HEK293 (cell line): ENCODE measurements at regions not wholly inside any gene's neighbourhood (a gene's known extent, or its start where the extent isn't known, plus 50 kb on each side); places are given as distances from the start of the nearest gene placed in this dataset.

Experiments
- CTCF ChIA-PET: fragments of 350-600 bp; formaldehyde crosslinking; extraction: SDS; loops from one replicate; lab custom pipeline; 2021; ENCODE audit warnings: antibody characterized with exemption; lab: Yijun Ruan, JAX
- POLR2A ChIA-PET: fragments of 300-600 bp; formaldehyde crosslinking; extraction: SDS; loops from one replicate; lab custom pipeline; 2020; ENCODE audit warnings: antibody characterized with exemption, inconsistent platforms; lab: Yijun Ruan, JAX
- H3K27ac ChIP-seq: fragments of 200-500 bp; sonication (Bioruptor generic); 2 replicates; pipeline ENCODE4 v1.5.1; 2014; ENCODE audit warnings: low read depth, low read length, control low read depth, inconsistent platforms; ENCODE audit errors: extremely low read depth
- H3K36me3 ChIP-seq, 2 experiments: fragments of 200-500 bp in 1 of 2; sonication (Bioruptor generic) in 1 of 2; 1 replicate in 1 of 2; 2 replicates in 1 of 2; pipeline ENCODE4 v1.5.1; 2014 to 2017; ENCODE audit warnings: inconsistent platforms in 2 of 2, low read length in 2 of 2; ENCODE audit not compliant: control insufficient read depth in 2 of 2, insufficient read depth in 1 of 2
- H3K4me1 ChIP-seq: fragments of 200-500 bp; sonication (Bioruptor generic); 2 replicates; pipeline ENCODE4 v1.5.1; 2014; ENCODE audit warnings: mild to moderate bottlenecking, low read length, inconsistent platforms; ENCODE audit not compliant: control insufficient read depth, insufficient read depth
- H3K4me3 ChIP-seq: 2 replicates; pipeline ENCODE4 v1.5.1; 2011; ENCODE audit warnings: low read depth, mild to moderate bottlenecking, control low read depth, low read length, moderate library complexity
- H3K9me3 ChIP-seq: fragments of 200-500 bp; sonication (Bioruptor generic); 2 replicates; pipeline ENCODE4 v1.5.1; 2014; ENCODE audit warnings: low read depth, low read length, inconsistent platforms; ENCODE audit not compliant: control insufficient read depth, insufficient read depth
- BCL11B ChIP-seq: fragments of 450-650 bp; formaldehyde crosslinking; IDR thresholded peaks from 2 replicates; pipeline ENCODE4 v1.5.1; 2016; ENCODE audit warnings: low read depth, missing biosample characterization, missing genetic modification characterization
- YY1 ChIP-seq: fragments of 450-650 bp; formaldehyde crosslinking; IDR thresholded peaks from 2 replicates; pipeline ENCODE4 v1.5.1; 2018; ENCODE audit warnings: missing biosample characterization, missing genetic modification characterization
- ZBTB1 ChIP-seq: fragments of 450-650 bp; formaldehyde crosslinking; IDR thresholded peaks from 2 replicates; pipeline ENCODE4 v1.5.1; 2016; ENCODE audit warnings: missing biosample characterization, missing genetic modification characterization
- ZFHX2 ChIP-seq: fragments of 450-650 bp; formaldehyde crosslinking; conservative IDR thresholded peaks from 2 replicates; pipeline ENCODE4 v1.5.1; 2016; ENCODE audit warnings: missing biosample characterization, missing genetic modification characterization
- ZFP41 ChIP-seq: fragments of 450-650 bp; formaldehyde crosslinking; IDR thresholded peaks from 2 replicates; pipeline ENCODE4 v1.5.1; 2016; ENCODE audit warnings: missing biosample characterization, missing genetic modification characterization, borderline replicate concordance
- ZIC2 ChIP-seq: fragments of 450-650 bp; formaldehyde crosslinking; IDR thresholded peaks from 2 replicates; pipeline ENCODE4 v1.5.1; 2016; ENCODE audit warnings: missing biosample characterization, missing genetic modification characterization
- ZNF19 ChIP-seq: fragments of 450-650 bp; formaldehyde crosslinking; IDR thresholded peaks from 2 replicates; pipeline ENCODE4; 2016; ENCODE audit warnings: missing biosample characterization, missing genetic modification characterization, low read depth
- ZNF324 ChIP-seq: fragments of 450-650 bp; formaldehyde crosslinking; IDR thresholded peaks from 2 replicates; pipeline ENCODE4 v1.5.1; 2016; ENCODE audit warnings: missing biosample characterization, missing genetic modification characterization
- ZNF416 ChIP-seq: fragments of 450-650 bp; formaldehyde crosslinking; IDR thresholded peaks from 2 replicates; pipeline ENCODE4 v1.5.1; 2016; ENCODE audit warnings: missing biosample characterization, missing genetic modification characterization
- ZNF501 ChIP-seq: fragments of 450-650 bp; formaldehyde crosslinking; IDR thresholded peaks from 2 replicates; pipeline ENCODE4 v1.5.1; 2016; ENCODE audit warnings: missing biosample characterization, missing genetic modification characterization
- ZNF596 ChIP-seq: fragments of 450-650 bp; IDR thresholded peaks from 2 replicates; pipeline ENCODE4 v1.5.0; 2018; ENCODE audit warnings: missing biosample characterization, mild to moderate bottlenecking, missing genetic modification characterization, moderate library complexity
- ZNF654 ChIP-seq: fragments of 450-650 bp; formaldehyde crosslinking; IDR thresholded peaks from 2 replicates; pipeline ENCODE4 v1.5.1; 2016; ENCODE audit warnings: low read depth, missing biosample characterization, missing genetic modification characterization
- ZNF776 ChIP-seq: fragments of 450-650 bp; formaldehyde crosslinking; IDR thresholded peaks from 2 replicates; pipeline ENCODE4 v1.5.0; 2017; ENCODE audit warnings: missing biosample characterization, missing genetic modification characterization, borderline replicate concordance
- ZNF785 ChIP-seq: fragments of 450-650 bp; formaldehyde crosslinking; IDR thresholded peaks from 2 replicates; pipeline ENCODE4 v1.5.1; 2016; ENCODE audit warnings: missing biosample characterization, missing genetic modification characterization
- ZSCAN16 ChIP-seq: fragments of 450-650 bp; formaldehyde crosslinking; IDR thresholded peaks from 2 replicates; pipeline ENCODE4 v1.5.1; 2016; ENCODE audit warnings: missing biosample characterization, missing genetic modification characterization
- TF ChIP-seq, protein P1 (sequence below): fragments of 450-650 bp; formaldehyde crosslinking; IDR thresholded peaks from 2 replicates; pipeline ENCODE4 v1.5.1; 2016; ENCODE audit warnings: missing biosample characterization, missing genetic modification characterization
- TF ChIP-seq, protein P2 (sequence below): fragments of 450-650 bp; formaldehyde crosslinking; IDR thresholded peaks from 2 replicates; pipeline ENCODE4 v1.5.1; 2016; ENCODE audit warnings: missing biosample characterization, missing genetic modification characterization
- TF ChIP-seq, protein P3 (sequence below): fragments of 450-650 bp; formaldehyde crosslinking; IDR thresholded peaks from 2 replicates; pipeline ENCODE4 v1.5.1; 2016; ENCODE audit warnings: missing biosample characterization, missing genetic modification characterization
- TF ChIP-seq, protein P4 (sequence below): fragments of 450-650 bp; formaldehyde crosslinking; IDR thresholded peaks from 2 replicates; pipeline ENCODE4 v1.5.1; 2016; ENCODE audit warnings: missing biosample characterization, missing genetic modification characterization

DNA sequence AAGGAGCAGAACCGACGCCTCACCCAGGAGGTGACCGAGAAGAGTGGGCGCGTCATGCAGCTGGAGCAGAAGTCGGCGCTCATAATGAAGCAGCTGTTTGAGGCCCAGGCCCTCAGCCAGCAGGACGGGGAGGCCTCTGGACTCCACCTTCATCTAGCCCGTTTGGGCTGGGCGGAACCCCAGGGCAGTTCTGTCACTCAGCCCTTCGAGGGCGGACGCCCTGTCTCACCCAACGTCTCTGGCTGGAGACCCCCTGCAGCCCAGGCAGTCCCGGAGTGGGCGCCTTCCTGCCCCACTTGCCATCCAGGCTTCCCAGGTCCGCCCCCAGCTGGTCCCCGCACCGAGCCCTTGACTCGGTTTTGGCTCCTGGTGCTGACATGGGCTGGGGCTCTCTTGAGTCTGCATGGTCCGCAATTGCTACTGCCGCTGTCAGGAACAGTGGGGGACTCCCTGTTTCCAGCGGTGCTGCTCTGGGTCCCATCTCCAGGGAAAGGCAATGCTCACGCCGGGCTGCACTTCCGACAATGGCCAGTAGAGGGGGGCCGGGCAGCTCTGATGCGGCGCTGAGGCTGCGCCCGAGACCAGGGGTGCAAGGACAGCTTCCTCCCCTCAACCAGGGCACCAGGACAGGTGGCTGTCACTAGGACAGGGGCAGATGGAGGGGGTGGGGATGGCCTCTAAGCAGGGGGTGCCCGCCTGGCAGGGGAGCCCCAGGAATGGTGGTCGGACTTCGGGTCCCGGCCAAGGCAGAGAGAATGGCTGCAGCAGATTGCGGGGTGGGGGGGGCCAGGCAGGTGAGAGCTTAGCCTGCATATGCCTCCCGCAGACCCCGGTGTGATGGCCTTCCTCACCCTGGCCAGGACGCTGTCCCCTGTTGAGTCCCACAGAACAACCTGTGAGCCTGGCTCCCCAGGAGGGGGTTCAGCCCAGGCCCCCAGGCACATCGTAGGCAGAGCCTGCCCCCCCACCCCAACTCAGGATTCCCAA is 71.2 kb upstream of the KCTD7 start:
- no peaks in the 10 kb centered on the region for H3K9me3 ChIP-seq
- peaks cover 6 to 45% of the 10 kb centered on the region in 2 experiments; a peak in 2 of 3 replicates for H3K36me3 ChIP-seq
- ChIA-PET CTCF (interaction anchor here (0.5 to 1.4 kb wide), 12 partner anchors 9 to 803 kb away, joined by 3 to 6 read pairs (median 4); no protein-coding TSS in a partner anchor), POLR2A (interaction anchor here (0.7 kb wide), 1 partner anchor 183 kb away, joined by 3 read pairs; the partner anchor contains the start of gene RABGEF1)
- no peaks in the 10 kb centered on the region for H3K4me1 ChIP-seq
- H3K4me3 ChIP-seq, result no peak overlapping the region
- no peak overlapping the region for H3K27ac ChIP-seq
- no peak for TF ChIP-seq YY1 (tag by site-specific recombination)
- TF ChIP-seq ZNF19 (tag by site-specific recombination), result no peak
- TF ChIP-seq ZFHX2 (tag by site-specific recombination), result no peak
- TF ChIP-seq, protein P1, sequence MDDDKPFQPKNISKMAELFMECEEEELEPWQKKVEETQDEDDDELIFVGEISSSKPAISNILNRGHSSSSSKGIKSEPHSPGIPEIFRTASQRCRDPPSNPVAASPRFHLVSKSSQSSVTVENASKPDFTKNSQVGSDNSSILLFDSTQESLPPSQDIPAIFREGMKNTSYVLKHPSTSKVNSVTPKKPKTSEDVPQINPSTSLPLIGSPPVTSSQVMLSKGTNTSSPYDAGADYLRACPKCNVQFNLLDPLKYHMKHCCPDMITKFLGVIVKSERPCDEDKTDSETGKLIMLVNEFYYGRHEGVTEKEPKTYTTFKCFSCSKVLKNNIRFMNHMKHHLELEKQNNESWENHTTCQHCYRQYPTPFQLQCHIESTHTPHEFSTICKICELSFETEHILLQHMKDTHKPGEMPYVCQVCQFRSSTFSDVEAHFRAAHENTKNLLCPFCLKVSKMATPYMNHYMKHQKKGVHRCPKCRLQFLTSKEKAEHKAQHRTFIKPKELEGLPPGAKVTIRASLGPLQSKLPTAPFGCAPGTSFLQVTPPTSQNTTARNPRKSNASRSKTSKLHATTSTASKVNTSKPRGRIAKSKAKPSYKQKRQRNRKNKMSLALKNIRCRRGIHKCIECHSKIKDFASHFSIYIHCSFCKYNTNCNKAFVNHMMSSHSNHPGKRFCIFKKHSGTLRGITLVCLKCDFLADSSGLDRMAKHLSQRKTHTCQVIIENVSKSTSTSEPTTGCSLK (tag by site-specific recombination), result no peak
- no peak for TF ChIP-seq ZNF501
- peak; percentile 63 for TF ChIP-seq ZNF654 (tag by site-specific recombination)
- no peak for TF ChIP-seq ZNF785 (tag by site-specific recombination)
- TF ChIP-seq ZNF596 (tag by site-specific recombination), result no peak
- TF ChIP-seq ZNF324, result no peak
- TF ChIP-seq ZSCAN16 (tag by site-specific recombination), result no peak
- TF ChIP-seq, protein P2, sequence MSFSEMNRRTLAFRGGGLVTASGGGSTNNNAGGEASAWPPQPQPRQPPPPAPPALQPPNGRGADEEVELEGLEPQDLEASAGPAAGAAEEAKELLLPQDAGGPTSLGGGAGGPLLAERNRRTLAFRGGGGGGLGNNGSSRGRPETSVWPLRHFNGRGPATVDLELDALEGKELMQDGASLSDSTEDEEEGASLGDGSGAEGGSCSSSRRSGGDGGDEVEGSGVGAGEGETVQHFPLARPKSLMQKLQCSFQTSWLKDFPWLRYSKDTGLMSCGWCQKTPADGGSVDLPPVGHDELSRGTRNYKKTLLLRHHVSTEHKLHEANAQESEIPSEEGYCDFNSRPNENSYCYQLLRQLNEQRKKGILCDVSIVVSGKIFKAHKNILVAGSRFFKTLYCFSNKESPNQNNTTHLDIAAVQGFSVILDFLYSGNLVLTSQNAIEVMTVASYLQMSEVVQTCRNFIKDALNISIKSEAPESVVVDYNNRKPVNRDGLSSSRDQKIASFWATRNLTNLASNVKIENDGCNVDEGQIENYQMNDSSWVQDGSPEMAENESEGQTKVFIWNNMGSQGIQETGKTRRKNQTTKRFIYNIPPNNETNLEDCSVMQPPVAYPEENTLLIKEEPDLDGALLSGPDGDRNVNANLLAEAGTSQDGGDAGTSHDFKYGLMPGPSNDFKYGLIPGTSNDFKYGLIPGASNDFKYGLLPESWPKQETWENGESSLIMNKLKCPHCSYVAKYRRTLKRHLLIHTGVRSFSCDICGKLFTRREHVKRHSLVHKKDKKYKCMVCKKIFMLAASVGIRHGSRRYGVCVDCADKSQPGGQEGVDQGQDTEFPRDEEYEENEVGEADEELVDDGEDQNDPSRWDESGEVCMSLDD (tag by site-specific recombination), result 0 out of 2 replicates have a peak, but pooled peaks have one; percentile 32
- no peak for TF ChIP-seq BCL11B (tag by site-specific recombination)
- TF ChIP-seq, protein P3, sequence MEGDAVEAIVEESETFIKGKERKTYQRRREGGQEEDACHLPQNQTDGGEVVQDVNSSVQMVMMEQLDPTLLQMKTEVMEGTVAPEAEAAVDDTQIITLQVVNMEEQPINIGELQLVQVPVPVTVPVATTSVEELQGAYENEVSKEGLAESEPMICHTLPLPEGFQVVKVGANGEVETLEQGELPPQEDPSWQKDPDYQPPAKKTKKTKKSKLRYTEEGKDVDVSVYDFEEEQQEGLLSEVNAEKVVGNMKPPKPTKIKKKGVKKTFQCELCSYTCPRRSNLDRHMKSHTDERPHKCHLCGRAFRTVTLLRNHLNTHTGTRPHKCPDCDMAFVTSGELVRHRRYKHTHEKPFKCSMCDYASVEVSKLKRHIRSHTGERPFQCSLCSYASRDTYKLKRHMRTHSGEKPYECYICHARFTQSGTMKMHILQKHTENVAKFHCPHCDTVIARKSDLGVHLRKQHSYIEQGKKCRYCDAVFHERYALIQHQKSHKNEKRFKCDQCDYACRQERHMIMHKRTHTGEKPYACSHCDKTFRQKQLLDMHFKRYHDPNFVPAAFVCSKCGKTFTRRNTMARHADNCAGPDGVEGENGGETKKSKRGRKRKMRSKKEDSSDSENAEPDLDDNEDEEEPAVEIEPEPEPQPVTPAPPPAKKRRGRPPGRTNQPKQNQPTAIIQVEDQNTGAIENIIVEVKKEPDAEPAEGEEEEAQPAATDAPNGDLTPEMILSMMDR (tag by site-specific recombination), result peak; percentile 81
- no peak for TF ChIP-seq ZNF776 (tag by site-specific recombination)
- TF ChIP-seq ZIC2 (tag by site-specific recombination), result 0 out of 2 replicates have a peak, but pooled peaks have one; percentile 11
- no peak for TF ChIP-seq ZBTB1 (tag by site-specific recombination)
- TF ChIP-seq ZNF416 (tag by site-specific recombination), result no peak
- no peak for TF ChIP-seq ZFP41 (tag by site-specific recombination)
- TF ChIP-seq, protein P4, sequence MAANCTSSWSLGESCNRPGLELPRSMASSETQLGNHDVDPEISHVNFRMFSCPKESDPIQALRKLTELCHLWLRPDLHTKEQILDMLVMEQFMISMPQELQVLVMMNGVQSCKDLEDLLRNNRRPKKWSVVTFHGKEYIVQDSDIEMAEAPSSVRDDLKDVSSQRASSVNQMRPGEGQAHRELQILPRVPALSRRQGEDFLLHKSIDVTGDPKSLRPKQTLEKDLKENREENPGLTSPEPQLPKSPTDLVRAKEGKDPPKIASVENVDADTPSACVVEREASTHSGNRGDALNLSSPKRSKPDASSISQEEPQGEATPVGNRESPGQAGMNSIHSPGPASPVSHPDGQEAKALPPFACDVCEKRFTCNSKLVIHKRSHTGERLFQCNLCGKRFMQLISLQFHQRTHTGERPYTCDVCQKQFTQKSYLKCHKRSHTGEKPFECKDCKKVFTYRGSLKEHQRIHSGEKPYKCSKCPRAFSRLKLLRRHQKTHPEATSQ, result no peak
